Mesothelial cell of epicardium (in vitro differentiated cells): ENCODE measurements at regions not wholly inside any gene's neighbourhood (a gene's known extent, or its start where the extent isn't known, plus 50 kb on each side); places are given as distances from the start of the nearest gene placed in this dataset.

ENCODE experiments used
- DNase-seq, 2 experiments: peaks; one replicate each; pipeline ENCODE4 v3.0.0; 2021; ENCODE audit warnings: low spot score in 2 of 2; ENCODE audit not compliant: unreplicated experiment in 2 of 2
- H3K27ac Mint-ChIP-seq: 2 replicates; pipeline ENCODE4 v1.8.0; 2021; ENCODE audit warnings: mixed read lengths
- H3K27me3 Mint-ChIP-seq: 2 replicates; pipeline ENCODE4 v1.8.0; 2021; ENCODE audit warnings: low read depth, mixed read lengths
- H3K36me3 Mint-ChIP-seq: 2 replicates; pipeline ENCODE4 v1.8.0; 2021; ENCODE audit warnings: mixed read lengths
- H3K4me1 Mint-ChIP-seq: 2 replicates; pipeline ENCODE4 v1.8.0; 2021; ENCODE audit warnings: mixed read lengths
- H3K4me3 Mint-ChIP-seq: 2 replicates; pipeline ENCODE4 v1.8.0; 2021; ENCODE audit warnings: mild to moderate bottlenecking, moderate library complexity, mixed read lengths
- H3K9me3 Mint-ChIP-seq: 2 replicates; pipeline ENCODE4 v1.8.0; 2021; ENCODE audit warnings: mixed read lengths
- CTCF ChIP-seq: fragments of 200-600 bp; sonication (generic); IDR thresholded peaks from one replicate; pipeline ENCODE4 v1.5.0; 2021; ENCODE audit warnings: antibody characterized with exemption; ENCODE audit not compliant: unreplicated experiment

DNA sequence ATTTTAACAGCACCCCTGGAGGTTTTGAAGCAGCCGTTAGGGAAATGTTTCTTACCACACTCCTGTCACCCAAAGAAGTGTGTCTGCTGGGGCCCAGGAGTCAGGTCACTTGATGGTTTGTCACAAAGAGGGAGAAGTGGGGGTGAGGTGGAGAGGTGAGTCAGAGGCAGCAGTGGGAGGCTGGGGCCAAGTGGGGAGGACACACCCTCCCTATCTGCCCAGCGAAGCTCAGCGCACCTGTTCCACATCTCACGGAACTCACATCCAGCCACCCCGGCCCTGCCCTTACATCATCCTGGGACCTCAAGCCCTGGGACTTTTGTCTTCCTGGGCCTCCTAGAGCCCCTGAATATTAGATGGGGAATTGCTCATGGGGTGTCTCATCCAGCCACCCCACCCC, 171.1 kb upstream of the SMIM23 start:
- peaks cover 21% of the 10 kb centered on the region for H3K27me3 Mint-ChIP-seq
- peaks cover 4% of the 10 kb centered on the region for H3K9me3 Mint-ChIP-seq
- no peak for DNase-seq
- no peaks in the 10 kb centered on the region for H3K36me3 Mint-ChIP-seq
- TF ChIP-seq CTCF: no peak
- H3K27ac Mint-ChIP-seq: no peak overlapping the region
- H3K4me3 Mint-ChIP-seq: no peak overlapping the region
- peaks cover 6% of the 10 kb centered on the region for H3K4me1 Mint-ChIP-seq

- H3K9me3 Mint-ChIP-seq: peaks cover 4% of the 10 kb centered on the region
- peaks cover 6% of the 10 kb centered on the region for H3K4me1 Mint-ChIP-seq
- H3K4me3 Mint-ChIP-seq: no peak overlapping the region
- H3K36me3 Mint-ChIP-seq: no peaks in the 10 kb centered on the region
- no peak for TF ChIP-seq CTCF
- H3K27ac Mint-ChIP-seq: no peak overlapping the region
- DNase-seq: peak in 1 of 2 experiments; percentile 46
- peaks cover 21% of the 10 kb centered on the region for H3K27me3 Mint-ChIP-seq
Measured at GRCh38 chr5:171614971-171615653, 170.5 kb upstream of the SMIM23 start.

- H3K27me3 Mint-ChIP-seq: peaks cover 21% of the 10 kb centered on the region
- H3K4me1 Mint-ChIP-seq: peaks cover 6% of the 10 kb centered on the region
- no peak overlapping the region for H3K4me3 Mint-ChIP-seq
- DNase-seq: no peak
- H3K9me3 Mint-ChIP-seq: peaks cover 4% of the 10 kb centered on the region
- H3K27ac Mint-ChIP-seq: no peak overlapping the region
- TF ChIP-seq CTCF: no peak
- H3K36me3 Mint-ChIP-seq: no peaks in the 10 kb centered on the region
Measured at GRCh38 chr5:171615705-171616640, 169.6 kb upstream of the SMIM23 start.

DNA sequence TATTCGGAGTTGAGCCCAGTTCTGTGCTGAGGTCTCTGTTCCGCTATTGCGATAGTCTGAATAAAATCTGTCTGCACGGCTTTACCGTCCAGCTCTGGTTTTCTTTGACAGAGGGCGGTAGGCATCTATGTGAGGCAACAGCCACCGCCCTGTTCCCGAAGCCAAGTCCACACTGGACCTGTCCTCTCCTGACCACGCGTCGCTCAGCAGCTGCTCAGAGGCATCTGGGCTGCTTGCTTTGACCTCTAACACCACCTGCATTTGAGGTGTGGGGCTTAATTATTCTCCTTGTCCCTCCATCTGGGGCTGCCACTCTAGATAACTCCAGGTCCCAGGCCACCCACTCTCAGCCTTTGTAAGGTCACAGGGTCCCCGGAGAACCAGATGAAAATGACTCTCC, 168.4 kb upstream of the SMIM23 start:
- no peak overlapping the region for H3K27ac Mint-ChIP-seq
- H3K4me3 Mint-ChIP-seq: no peak overlapping the region
- H3K9me3 Mint-ChIP-seq: peaks cover 4% of the 10 kb centered on the region
- H3K36me3 Mint-ChIP-seq: no peaks in the 10 kb centered on the region
- peaks cover 6% of the 10 kb centered on the region for H3K4me1 Mint-ChIP-seq
- peaks cover 11% of the 10 kb centered on the region for H3K27me3 Mint-ChIP-seq
- TF ChIP-seq CTCF: no peak
- DNase-seq: no peak

- H3K27ac Mint-ChIP-seq: no peak overlapping the region
- H3K4me3 Mint-ChIP-seq: no peak overlapping the region
- peaks cover 6% of the 10 kb centered on the region for H3K27me3 Mint-ChIP-seq
Measured at GRCh38 chr5:171617817-171618591, 167.6 kb upstream of the SMIM23 start.

More at GRCh38 chr5:171617817-171618591, 167.6 kb upstream of the SMIM23 start:
- TF ChIP-seq CTCF: no peak
- H3K4me1 Mint-ChIP-seq: peaks cover 7% of the 10 kb centered on the region
- H3K9me3 Mint-ChIP-seq: peaks cover 4% of the 10 kb centered on the region
- no peak for DNase-seq
- no peaks in the 10 kb centered on the region for H3K36me3 Mint-ChIP-seq
